AG04450 (cell line): ENCODE measurements at regions not wholly inside any gene's neighbourhood (a gene's known extent, or its start where the extent isn't known, plus 50 kb on each side); places are given as distances from the start of the nearest gene placed in this dataset.

Experiments used
- CTCF ChIA-PET: fragments of 300-600, 350-600 bp; formaldehyde crosslinking; extraction: SDS; loops from one replicate; lab custom pipeline; 2022; ENCODE audit warnings: antibody characterized with exemption, inconsistent platforms; lab: Charles Lee
- POLR2A ChIA-PET: fragments of 350-600 bp; formaldehyde crosslinking; extraction: SDS; loops from one replicate; lab custom pipeline; 2021; ENCODE audit warnings: antibody characterized with exemption, inconsistent platforms; lab: Yijun Ruan, JAX
- DNase-seq: peaks from one replicate; pipeline ENCODE4 v3.0.0-alpha.2; 2011; ENCODE audit warnings: low read depth, low spot score
- H3K27ac ChIP-seq: one replicate; pipeline ENCODE4 v1.5.1; 2012; ENCODE audit warnings: low read depth, low read length, control low read depth
- H3K27me3 ChIP-seq: one replicate; pipeline ENCODE4 v1.6.0; 2012; ENCODE audit warnings: low read length; ENCODE audit not compliant: control insufficient read depth, insufficient read depth
- H3K4me3 ChIP-seq: 2 replicates; pipeline ENCODE4 v1.5.1; 2011; ENCODE audit warnings: mild to moderate bottlenecking, low read depth, low read length, control low read depth
- H3K9me3 ChIP-seq: 2 replicates; pipeline ENCODE4 v1.5.1; 2012; ENCODE audit warnings: low read length; ENCODE audit not compliant: control insufficient read depth, insufficient read depth
- TF ChIP-seq, protein P1 (sequence below): IDR thresholded peaks from 2 replicates; pipeline ENCODE4 v1.5.1; 2011; ENCODE audit warnings: low read depth, low read length, control low read depth, inconsistent platforms

DNA sequence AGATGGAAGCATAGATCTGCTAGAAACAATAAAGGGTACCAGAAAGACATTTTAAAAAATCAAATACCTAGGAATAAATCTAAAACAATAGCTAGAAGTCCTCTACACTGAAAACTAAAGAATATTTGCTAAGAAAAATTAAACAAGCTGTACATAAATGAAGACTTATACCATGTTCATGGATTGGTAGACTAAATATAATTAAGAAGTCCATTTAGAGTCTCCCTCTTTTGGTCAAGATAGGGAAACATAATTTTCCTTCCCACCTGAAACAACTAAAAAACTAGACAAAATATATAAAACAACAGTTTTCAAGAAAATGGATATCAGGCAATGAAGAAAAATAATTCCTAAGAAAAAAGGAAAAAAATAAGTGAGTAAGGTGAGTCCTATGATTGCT, 120.0 kb upstream of the TAB2 start:
- no peak for DNase-seq
- ChIA-PET CTCF (no interaction called here), POLR2A (no interaction called here)
- TF ChIP-seq, protein P1, sequence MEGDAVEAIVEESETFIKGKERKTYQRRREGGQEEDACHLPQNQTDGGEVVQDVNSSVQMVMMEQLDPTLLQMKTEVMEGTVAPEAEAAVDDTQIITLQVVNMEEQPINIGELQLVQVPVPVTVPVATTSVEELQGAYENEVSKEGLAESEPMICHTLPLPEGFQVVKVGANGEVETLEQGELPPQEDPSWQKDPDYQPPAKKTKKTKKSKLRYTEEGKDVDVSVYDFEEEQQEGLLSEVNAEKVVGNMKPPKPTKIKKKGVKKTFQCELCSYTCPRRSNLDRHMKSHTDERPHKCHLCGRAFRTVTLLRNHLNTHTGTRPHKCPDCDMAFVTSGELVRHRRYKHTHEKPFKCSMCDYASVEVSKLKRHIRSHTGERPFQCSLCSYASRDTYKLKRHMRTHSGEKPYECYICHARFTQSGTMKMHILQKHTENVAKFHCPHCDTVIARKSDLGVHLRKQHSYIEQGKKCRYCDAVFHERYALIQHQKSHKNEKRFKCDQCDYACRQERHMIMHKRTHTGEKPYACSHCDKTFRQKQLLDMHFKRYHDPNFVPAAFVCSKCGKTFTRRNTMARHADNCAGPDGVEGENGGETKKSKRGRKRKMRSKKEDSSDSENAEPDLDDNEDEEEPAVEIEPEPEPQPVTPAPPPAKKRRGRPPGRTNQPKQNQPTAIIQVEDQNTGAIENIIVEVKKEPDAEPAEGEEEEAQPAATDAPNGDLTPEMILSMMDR = no peak
- Histone ChIP-seq H3K27me3 (no peaks in the 10 kb centered on the region), H3K27ac (no peak overlapping the region), H3K4me3 (no peak overlapping the region), H3K9me3 (no peaks in the 10 kb centered on the region)

DNA sequence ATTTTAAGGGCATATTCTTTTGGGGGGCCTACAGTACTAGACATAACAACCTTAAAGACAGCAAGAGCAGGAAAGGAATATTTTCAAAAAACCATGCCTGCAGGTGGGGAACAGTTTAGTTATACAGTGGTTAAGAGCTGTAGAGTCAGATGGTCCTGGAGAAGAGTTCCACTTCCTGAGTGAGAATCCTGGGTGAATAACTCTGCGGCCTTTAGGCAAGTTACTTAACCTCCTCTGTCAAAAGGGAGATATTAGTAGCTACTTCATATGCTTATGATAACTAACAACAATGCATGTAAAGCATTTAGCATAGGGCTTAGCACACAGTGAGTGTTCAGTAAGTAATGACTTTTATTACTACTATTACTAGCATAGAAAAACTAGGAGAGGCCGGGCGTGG, 119.2 kb upstream of the TAB2 start:
- DNase-seq = no peak
- ChIA-PET POLR2A (no interaction called here), CTCF (no interaction called here)
- H3K27me3 ChIP-seq = no peaks in the 10 kb centered on the region
- no peak overlapping the region for H3K27ac ChIP-seq
- H3K9me3 ChIP-seq = no peaks in the 10 kb centered on the region
- no peak overlapping the region for H3K4me3 ChIP-seq
- TF ChIP-seq, protein P1 = no peak

DNA sequence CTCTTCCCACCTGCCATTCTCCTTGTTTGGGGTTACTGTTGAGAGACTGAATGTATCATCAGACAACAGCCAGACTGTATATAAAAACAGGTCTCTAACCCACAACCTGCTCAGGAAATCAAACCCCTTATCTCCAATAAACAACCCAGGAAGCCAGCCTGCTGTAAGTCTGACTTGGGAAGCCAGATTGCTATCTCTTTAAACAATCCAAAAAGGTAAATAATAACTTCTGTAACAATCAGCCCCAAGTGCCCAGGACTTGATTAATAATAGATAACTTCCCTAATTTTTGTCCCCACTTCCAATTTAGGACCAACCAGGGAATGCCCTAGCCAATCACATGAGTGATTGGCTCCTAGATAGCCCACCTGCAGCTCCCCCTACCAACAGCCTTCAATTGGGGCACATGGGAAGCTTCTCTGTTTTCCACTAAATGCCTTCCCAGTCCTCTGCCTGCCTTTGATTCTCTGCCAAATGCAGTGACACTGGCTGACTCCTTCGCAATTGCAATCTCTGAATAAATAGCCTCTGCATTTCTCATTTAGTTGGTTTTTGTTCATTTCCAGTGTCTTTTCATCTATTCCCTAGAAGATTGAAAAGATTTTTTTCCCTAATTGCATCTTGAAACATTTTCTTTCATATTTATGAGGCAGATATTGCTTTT, 117.1 kb upstream of the TAB2 start:
- ChIA-PET CTCF (no interaction called here), POLR2A (no interaction called here)
- Histone ChIP-seq H3K27me3 (no peaks in the 10 kb centered on the region), H3K27ac (no peak overlapping the region), H3K4me3 (no peak overlapping the region), H3K9me3 (no peaks in the 10 kb centered on the region)
- TF ChIP-seq, protein P1 = no peak
- DNase-seq = no peak

DNA sequence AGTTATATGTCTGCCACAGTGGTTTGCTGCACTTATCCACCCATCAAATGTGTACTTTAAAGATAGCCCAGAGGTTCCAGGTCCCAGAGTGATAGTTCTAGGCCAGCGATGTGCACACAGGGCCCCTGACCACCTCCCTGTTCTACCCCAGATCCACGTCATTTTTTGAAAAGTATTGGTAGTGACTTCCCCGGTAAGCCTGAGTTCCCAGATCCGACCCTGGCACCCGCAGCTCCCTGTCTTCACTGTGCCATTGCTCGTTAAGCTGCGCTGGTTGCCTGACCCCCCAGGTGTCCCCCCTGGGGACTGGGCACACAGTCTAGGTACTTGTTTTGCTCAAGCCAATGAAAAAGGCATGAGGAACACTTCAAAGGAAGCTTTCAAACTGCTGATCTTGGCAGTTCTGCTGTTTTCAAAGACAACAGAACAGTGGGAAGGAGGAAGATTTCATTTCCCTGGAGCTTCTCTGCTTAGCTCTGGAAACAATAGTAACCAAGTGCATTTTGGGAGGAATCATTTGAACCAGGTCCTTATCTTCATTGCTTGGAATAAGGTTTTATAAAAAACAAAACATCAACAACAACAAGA, 116.3 kb upstream of the TAB2 start:
- no peaks in the 10 kb centered on the region for H3K27me3 ChIP-seq
- ChIA-PET CTCF (no interaction called here), POLR2A (no interaction called here)

DNA sequence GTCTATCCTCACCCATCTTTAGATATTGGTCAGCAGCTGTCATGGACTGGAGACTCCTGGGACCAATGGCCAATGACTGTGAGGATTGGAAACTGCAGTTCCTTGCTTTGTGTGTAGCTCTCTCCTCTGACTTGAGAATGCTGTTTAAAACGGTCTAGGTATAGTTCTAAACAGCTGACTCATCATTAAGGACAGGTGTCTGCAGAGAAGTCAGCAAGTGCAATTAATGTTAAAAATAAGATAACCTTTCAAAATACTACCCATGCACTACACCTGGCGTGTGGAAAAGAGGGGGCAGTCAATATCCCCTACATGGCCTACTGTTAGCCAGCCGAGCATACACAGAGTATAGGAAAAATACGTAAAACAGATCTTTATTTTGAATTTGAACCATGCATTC, 115.4 kb upstream of the TAB2 start:
- H3K27me3 ChIP-seq = peaks cover 3% of the 10 kb centered on the region
- CTCF ChIA-PET = no interaction called here
- DNase-seq = no peak
- H3K9me3 ChIP-seq = no peaks in the 10 kb centered on the region
- no peak overlapping the region for H3K27ac ChIP-seq
- TF ChIP-seq, protein P1 = no peak
- POLR2A ChIA-PET = no interaction called here
- no peak overlapping the region for H3K4me3 ChIP-seq

More for the DNA sequence above, 116.3 kb upstream of the TAB2 start:
- DNase-seq = no peak
- Histone ChIP-seq H3K9me3 (no peaks in the 10 kb centered on the region), H3K27ac (no peak overlapping the region), H3K4me3 (no peak overlapping the region)
- TF ChIP-seq, protein P1 = no peak
